DOHH2 (cell line): ENCODE measurements at regions not wholly inside any gene's neighbourhood (a gene's known extent, or its start where the extent isn't known, plus 50 kb on each side); places are given as distances from the start of the nearest gene placed in this dataset.

Experiments used
- CTCF ChIP-seq: fragments of 200-600 bp; sonication (generic); IDR thresholded peaks from one replicate; pipeline ENCODE4 v1.5.1; 2014; ENCODE audit warnings: antibody characterized with exemption, mild to moderate bottlenecking, low read depth, low read length; ENCODE audit not compliant: poor library complexity, severe bottlenecking
- EZH2phosphoT487 ChIP-seq: fragments of 200-600 bp; sonication (generic); IDR thresholded peaks from 2 replicates; pipeline ENCODE4 v1.6.1; 2017; ENCODE audit warnings: borderline replicate concordance, mild to moderate bottlenecking, antibody characterized with exemption, low read length, moderate library complexity, mixed read lengths

GRCh38 chr2:176413786-176414185 lies 144.5 kb downstream of the MTX2 start:
- no peak for TF ChIP-seq CTCF
- TF ChIP-seq EZH2phosphoT487: no peak
